K562 (cell line): ENCODE measurements at regions not wholly inside any gene's neighbourhood (a gene's known extent, or its start where the extent isn't known, plus 50 kb on each side); places are given as distances from the start of the nearest gene placed in this dataset.

Experiments used
- ATAC-seq: fragments of 200-7000 bp; cut with Tn5 transposase; 3 replicates; pipeline ENCODE4 v1.9.1; 2020; ENCODE audit warnings: moderate library complexity
- BruUV-seq: library from RNA; stranded (reverse); fragments of 400-500 nt; replicated peaks from 2 replicates; lab custom pipeline; 2021; lab: Mats Ljungman, UMichigan
- CTCF ChIA-PET: fragments of 300-600 bp; formaldehyde crosslinking; extraction: SDS; loops from one replicate; lab custom pipeline; 2021; ENCODE audit warnings: low intra/inter-chr PET ratio; lab: Yijun Ruan, JAX
- POLR2A ChIA-PET: fragments of 300-600, 350-650 bp; sonication (Branson Sonifier 250); formaldehyde crosslinking; extraction: SDS; loops from one replicate; lab custom pipeline; 2021; ENCODE audit warnings: antibody characterized with exemption, inconsistent platforms; lab: Yijun Ruan, JAX
- DNase-seq, 4 experiments: peaks; one replicate each; pipeline versions ENCODE4 v3.0.0 to v3.0.0-alpha.2; 2011 to 2018; ENCODE audit warnings: low spot score in 3 of 4, mixed read lengths in 3 of 4; ENCODE audit errors: extremely low read depth in 1 of 4
- FAIRE-seq: peaks from 2 replicates; lab custom pipeline; 2011; peaks lifted over from hg19 to GRCh38; lab: Jason Lieb, UNC
- H2AFZ ChIP-seq: 2 replicates; pipeline ENCODE4 v1.6.0; 2011; ENCODE audit warnings: low read depth, low read length, control low read depth, inconsistent platforms
- H3K27ac ChIP-seq: fragments of 200-600 bp; 3 replicates; pipeline ENCODE4 v1.8.0; 2011; ENCODE audit warnings: low read depth, mild to moderate bottlenecking, control low read depth, inconsistent platforms, low read length, moderate library complexity, mixed read lengths; ENCODE audit errors: extremely low read depth
- H3K27me3 ChIP-seq, 2 experiments: fragments of 300-600 bp in 1 of 2; 2 replicates in 1 of 2; 3 replicates in 1 of 2; pipeline versions ENCODE4 v1.6.0 to v1.8.0; 2011; ENCODE audit warnings: inconsistent platforms in 2 of 2, low read length in 2 of 2, mild to moderate bottlenecking in 1 of 2, mixed read lengths in 1 of 2, moderate library complexity in 1 of 2; ENCODE audit not compliant: control insufficient read depth in 2 of 2, insufficient read depth in 2 of 2
- H3K36me3 ChIP-seq: fragments of 300-600 bp; 3 replicates; pipeline ENCODE4 v1.8.0; 2011; ENCODE audit warnings: mild to moderate bottlenecking, low read length, inconsistent platforms; ENCODE audit not compliant: control insufficient read depth, insufficient read depth
- H3K4me1 ChIP-seq, 2 experiments: fragments of 200-600 bp in 1 of 2; replicated peaks in 1 of 2; 2 replicates in 1 of 2; 3 replicates in 1 of 2; pipeline versions ENCODE4 v1.5.1 to v1.8.0; 2011; ENCODE audit warnings: inconsistent platforms in 2 of 2, low read length in 2 of 2, mild to moderate bottlenecking in 1 of 2, mixed read lengths in 1 of 2, moderate library complexity in 1 of 2; ENCODE audit not compliant: control insufficient read depth in 2 of 2, insufficient read depth in 2 of 2
- H3K4me2 ChIP-seq: 2 replicates; pipeline ENCODE4 v1.6.1; 2011; ENCODE audit warnings: low read length, control low read depth, inconsistent platforms, mixed read lengths; ENCODE audit not compliant: insufficient read depth
- H3K4me3 ChIP-seq: fragments of 200-600 bp; sonication (generic), shearing (Covaris generic); 2 replicates; pipeline ENCODE4 v1.5.1; 2016; ENCODE audit warnings: control low read depth, inconsistent platforms
- H3K79me2 ChIP-seq: fragments of 200-600 bp; 3 replicates; pipeline ENCODE4 v1.8.0; 2011; ENCODE audit warnings: low read length, inconsistent platforms; ENCODE audit not compliant: control insufficient read depth, insufficient read depth
- H3K9ac ChIP-seq, 2 experiments: 2 replicates each; pipeline versions ENCODE4 v1.6.0 to v1.6.1; 2011; ENCODE audit warnings: low read depth in 2 of 2, low read length in 2 of 2, control low read depth in 1 of 2, inconsistent platforms in 1 of 2, mild to moderate bottlenecking in 1 of 2, mixed read lengths in 1 of 2; ENCODE audit not compliant: insufficient read depth in 1 of 2
- H3K9me1 ChIP-seq: one replicate; pipeline ENCODE4 v1.6.0; 2011; ENCODE audit warnings: inconsistent platforms, mild to moderate bottlenecking, low read length, moderate library complexity; ENCODE audit not compliant: control insufficient read depth, insufficient read depth
- H3K9me3 ChIP-seq: replicated peaks from 2 replicates; pipeline ENCODE4 v1.5.1; 2011; ENCODE audit warnings: low read depth, low read length, inconsistent platforms; ENCODE audit not compliant: control insufficient read depth, insufficient read depth
- H4K20me1 ChIP-seq: replicated peaks from 2 replicates; pipeline ENCODE4 v1.6.1; 2011; ENCODE audit warnings: low read length, inconsistent platforms, mixed read lengths; ENCODE audit not compliant: control insufficient read depth, insufficient read depth
- ATF4 ChIP-seq: fragments of 450-650 bp; formaldehyde crosslinking; IDR thresholded peaks from 2 replicates; pipeline ENCODE4 v1.4.0; 2022; ENCODE audit warnings: mild to moderate bottlenecking, moderate library complexity
- E2F3 ChIP-seq: fragments of 250-450 bp; sonication (Bioruptor Pico); IDR thresholded peaks from 2 replicates; pipeline ENCODE4 v1.4.0; 2020; ENCODE audit warnings: mild to moderate bottlenecking
- EP400 ChIP-seq: fragments of 450-650 bp; IDR thresholded peaks from 2 replicates; pipeline ENCODE4 v1.6.1; 2017; ENCODE audit warnings: antibody characterized with exemption, mild to moderate bottlenecking, moderate library complexity
- GATAD2B ChIP-seq: fragments of 450-650 bp; IDR thresholded peaks from 2 replicates; pipeline ENCODE4 v1.6.1; 2017; ENCODE audit warnings: mild to moderate bottlenecking, borderline replicate concordance
- GTF2A2 ChIP-seq: IDR thresholded peaks from 2 replicates; pipeline ENCODE4 v1.6.1; 2016; ENCODE audit warnings: mild to moderate bottlenecking, missing genetic modification characterization, missing compliant biosample characterization
- HSF4 ChIP-seq: fragments of 250-450 bp; sonication (Bioruptor Pico); IDR thresholded peaks from 2 replicates; pipeline ENCODE4 v2.1.2; 2022; ENCODE audit warnings: mild to moderate bottlenecking, moderate library complexity, borderline replicate concordance
- NCOA6 ChIP-seq: fragments of 450-650 bp; IDR thresholded peaks from 2 replicates; pipeline ENCODE4 v1.6.1; 2017; ENCODE audit warnings: mild to moderate bottlenecking
- NFIX ChIP-seq: fragments of 250-450 bp; sonication (Bioruptor Pico); IDR thresholded peaks from 2 replicates; pipeline ENCODE4 v1.4.0; 2020; ENCODE audit warnings: low read depth, mild to moderate bottlenecking, moderate library complexity
- TAF15 ChIP-seq: fragments of 200-400 bp; formaldehyde crosslinking; IDR thresholded peaks from 2 replicates; pipeline ENCODE4 v1.6.1; 2017; ENCODE audit warnings: mild to moderate bottlenecking, low read depth, low read length, moderate library complexity
- THRB ChIP-seq: fragments of 450-650 bp; formaldehyde crosslinking; conservative IDR thresholded peaks from 2 replicates; pipeline ENCODE4 v1.4.0; 2022; ENCODE audit warnings: mild to moderate bottlenecking, missing genetic modification characterization
- WHSC1 ChIP-seq: IDR thresholded peaks from one replicate; pipeline ENCODE4 v1.6.1; 2012; ENCODE audit warnings: low read length, control low read depth, inconsistent platforms
- ZBTB26 ChIP-seq: fragments of 450-650 bp; formaldehyde crosslinking; IDR thresholded peaks from 2 replicates; pipeline ENCODE4 v1.4.0; 2022; ENCODE audit warnings: missing genetic modification characterization
- ZC3H4 ChIP-seq: sonication (generic); formaldehyde crosslinking; IDR thresholded peaks from 2 replicates; pipeline ENCODE4 v1.9.0; 2021; ENCODE audit warnings: missing genetic modification reagents, borderline replicate concordance
- ZKSCAN1 ChIP-seq: fragments of 150-350 bp; IDR thresholded peaks from 2 replicates; pipeline ENCODE4 v1.6.1; 2016; ENCODE audit warnings: low read depth, low read length
- ZKSCAN8 ChIP-seq: fragments of 200-800 bp; sonication (Bioruptor generic); IDR thresholded peaks from 2 replicates; pipeline ENCODE4 v1.6.1; 2016; ENCODE audit warnings: missing genetic modification characterization, missing compliant biosample characterization
- WGBS: fragments of 100-300 bp; shearing (Covaris generic); methylation state at CpG from one replicate; pipeline ENCODE4 v1.1.6; 2016; ENCODE audit warnings: low coverage, mixed read lengths; ENCODE audit not compliant: insufficient coverage; ENCODE audit errors: missing lambda C conversion rate; 5-methylcytosine and 5-hydroxymethylcytosine counted together
- in situ Hi-C: fragments of 300-500 bp; cut with MboI; formaldehyde crosslinking; loops from 4 replicates; pipeline ENCODE4 v1.15.0; 2018; ENCODE audit warnings: inconsistent platforms, mixed read lengths
- intact Hi-C: fragments of 100-400 bp; cut with micrococcal nuclease; formaldehyde crosslinking; loops from 2 replicates; pipeline ENCODE4 v1.14.2; 2022

DNA sequence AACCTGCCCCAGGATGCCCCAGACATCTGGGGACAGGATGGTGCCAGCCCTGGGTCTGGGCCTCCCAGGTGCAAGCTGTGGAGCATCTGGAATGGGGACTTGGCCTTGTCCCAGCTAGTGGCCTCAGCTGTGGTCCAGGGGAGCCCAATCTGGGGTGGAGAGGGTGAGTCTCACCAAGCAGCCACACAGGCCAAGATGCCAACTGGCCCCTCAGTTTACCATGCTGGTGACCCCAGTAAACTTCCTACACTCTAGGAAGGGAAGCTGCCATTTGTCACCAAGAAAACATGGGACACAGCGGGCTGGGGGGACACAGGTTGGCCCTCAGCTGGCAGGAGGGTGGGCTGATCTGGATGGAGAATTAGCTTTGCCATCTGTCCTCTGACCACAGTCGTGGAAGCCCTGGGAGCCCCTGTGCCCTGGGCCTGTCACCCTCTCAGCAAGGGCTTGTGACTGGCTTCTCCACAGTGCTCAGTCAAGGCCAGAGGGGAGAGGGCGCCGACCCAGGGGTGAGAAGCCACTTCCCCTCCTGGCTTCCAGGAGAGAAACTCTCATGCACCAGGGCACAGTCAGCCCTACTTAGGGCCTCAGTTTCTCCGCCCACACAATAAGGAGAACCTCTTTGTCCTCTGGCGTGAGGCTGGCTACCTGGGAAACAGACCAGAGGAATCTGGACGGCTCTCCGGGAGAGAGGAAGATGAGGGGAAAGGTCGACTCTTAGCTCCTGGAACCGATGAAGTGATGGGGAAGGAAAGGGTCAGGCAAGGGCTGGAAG lies 126.4 kb upstream of the SMURF2 start:
- Histone ChIP-seq H3K9me1 (no peaks in the 10 kb centered on the region), H3K36me3 (peaks cover 11% of the 10 kb centered on the region; the same call in 1 of the 3 replicates), H3K79me2 (no peaks in the 10 kb centered on the region), H3K9ac (no peak overlapping the region; a peak in 1 of 4 replicates), H3K27ac (no peak overlapping the region), H3K9me3 (no peaks in the 10 kb centered on the region), H3K4me3 (no peak overlapping the region), H3K27me3 (no peaks in the 10 kb centered on the region), H3K4me1 (no peaks in the 10 kb centered on the region), H3K4me2 (no peak overlapping the region), H4K20me1 (no peaks in the 10 kb centered on the region), H2AFZ (no peak overlapping the region)
- BruUV-seq: no TSS peak
- in situ Hi-C loops: no loop called here
- POLR2A ChIA-PET: no interaction called here
- WGBS: 82% methylated on average over 7 of the region's 10 CpGs
- TF ChIP-seq ZKSCAN8 (CRISPR knock-in tag): no peak
- TF ChIP-seq ZKSCAN1: no peak
- TF ChIP-seq THRB: no peak
- TF ChIP-seq ZC3H4: no peak
- no peak for TF ChIP-seq NCOA6
- no peak for TF ChIP-seq WHSC1
- TF ChIP-seq NFIX (CRISPR knock-in tag): no peak
- TF ChIP-seq EP400: no peak
- TF ChIP-seq GATAD2B: no peak
- no peak for TF ChIP-seq HSF4 (CRISPR knock-in tag)
- TF ChIP-seq ZBTB26 (CRISPR knock-in tag): no peak
- no peak for TF ChIP-seq TAF15
- TF ChIP-seq E2F3 (CRISPR knock-in tag): no peak
- TF ChIP-seq ATF4 (CRISPR knock-in tag): no peak
- TF ChIP-seq GTF2A2 (tag): no peak
- DNase-seq (no peak), ATAC-seq (no peak), FAIRE-seq (no peak)
- CTCF ChIA-PET: no interaction called here
- intact Hi-C loops: no loop called here
